ENCODE measurements at regions not wholly inside any gene's neighbourhood (a gene's known extent, or its start where the extent isn't known, plus 50 kb on each side); places are given as distances from the start of the nearest gene placed in this dataset.

DNA sequence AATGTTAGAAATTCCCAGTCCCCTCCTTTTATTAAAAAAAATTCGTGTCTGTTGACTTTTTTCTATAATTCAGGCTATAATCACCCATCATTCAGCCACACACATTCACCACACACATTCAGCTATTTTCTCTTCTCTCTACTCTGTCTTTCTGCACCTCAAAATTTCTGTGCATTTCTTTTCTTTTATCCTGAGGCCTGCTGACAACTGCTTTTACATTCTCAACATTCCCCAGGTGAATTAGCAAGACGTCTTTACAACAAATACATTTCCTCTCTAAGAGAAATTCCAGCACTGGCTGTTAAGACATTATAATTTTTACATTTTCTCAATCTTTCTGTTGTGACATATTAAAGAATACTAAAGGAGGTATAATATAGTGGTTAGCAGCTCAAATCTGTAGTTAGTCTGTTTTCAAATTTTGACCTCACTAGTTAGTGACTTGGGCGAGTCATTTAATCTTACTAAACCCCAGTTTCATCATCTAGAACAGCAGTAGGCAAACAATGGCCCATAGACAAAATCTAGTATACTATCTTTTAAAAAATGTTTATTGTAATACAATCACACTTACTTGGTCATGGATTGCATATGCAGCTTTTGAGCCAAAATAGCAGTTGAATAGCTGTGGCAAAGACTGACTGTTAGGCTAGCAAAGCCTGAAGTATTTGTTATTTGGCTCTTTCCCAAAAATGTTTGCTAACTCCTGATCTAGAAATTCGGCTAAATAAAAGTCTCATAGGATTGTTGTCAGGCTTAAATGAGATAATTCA is 350.7 kb downstream of the NSUN3 start:
- no peak for TF ChIP-seq POLR2A (IDR thresholded peaks at IDR 0.05)
- TF ChIP-seq, protein P1, sequence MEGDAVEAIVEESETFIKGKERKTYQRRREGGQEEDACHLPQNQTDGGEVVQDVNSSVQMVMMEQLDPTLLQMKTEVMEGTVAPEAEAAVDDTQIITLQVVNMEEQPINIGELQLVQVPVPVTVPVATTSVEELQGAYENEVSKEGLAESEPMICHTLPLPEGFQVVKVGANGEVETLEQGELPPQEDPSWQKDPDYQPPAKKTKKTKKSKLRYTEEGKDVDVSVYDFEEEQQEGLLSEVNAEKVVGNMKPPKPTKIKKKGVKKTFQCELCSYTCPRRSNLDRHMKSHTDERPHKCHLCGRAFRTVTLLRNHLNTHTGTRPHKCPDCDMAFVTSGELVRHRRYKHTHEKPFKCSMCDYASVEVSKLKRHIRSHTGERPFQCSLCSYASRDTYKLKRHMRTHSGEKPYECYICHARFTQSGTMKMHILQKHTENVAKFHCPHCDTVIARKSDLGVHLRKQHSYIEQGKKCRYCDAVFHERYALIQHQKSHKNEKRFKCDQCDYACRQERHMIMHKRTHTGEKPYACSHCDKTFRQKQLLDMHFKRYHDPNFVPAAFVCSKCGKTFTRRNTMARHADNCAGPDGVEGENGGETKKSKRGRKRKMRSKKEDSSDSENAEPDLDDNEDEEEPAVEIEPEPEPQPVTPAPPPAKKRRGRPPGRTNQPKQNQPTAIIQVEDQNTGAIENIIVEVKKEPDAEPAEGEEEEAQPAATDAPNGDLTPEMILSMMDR (IDR thresholded peaks at IDR 0.05) = no peak
- H3K36me3 ChIP-seq (replicated peaks in 1 of 2) = no peaks in the 10 kb centered on the region
- H3K9me3 ChIP-seq (replicated peaks in 1 of 3) = peaks cover 0 to 4% (median 0%) of the 10 kb centered on the region in 3 donors
- 56 to 74% (median 62%) methylated on average over 4 of the region's 4 CpGs for WGBS, 4 donors
- DNase-seq = no peak
- H3K27me3 ChIP-seq = no peaks in the 10 kb centered on the region
- H3K27ac ChIP-seq = no peak overlapping the region
- intact Hi-C loops (cut with DNase I) = no loop called here
- no peaks in the 10 kb centered on the region for H3K4me1 ChIP-seq (replicated peaks in 1 of 2)
- H3K4me3 ChIP-seq = no peak overlapping the region

DNA sequence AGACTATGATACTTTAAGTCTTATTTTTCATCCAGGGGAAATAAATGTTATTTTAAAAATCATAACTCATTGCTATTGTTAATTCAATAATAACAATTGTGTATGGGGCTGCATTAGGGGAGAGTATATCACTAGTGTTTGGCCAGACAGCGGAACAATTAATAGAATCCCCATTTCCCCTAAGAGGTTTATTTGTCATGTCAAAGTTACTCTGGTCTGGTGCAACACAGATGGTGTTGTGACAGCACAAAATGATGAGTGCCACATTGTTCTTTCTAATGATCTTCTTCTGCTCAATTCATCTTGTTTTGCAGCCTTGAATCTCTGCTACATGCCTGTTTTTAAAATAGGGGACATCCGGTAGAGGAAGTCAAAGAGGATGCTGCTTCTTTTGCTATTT is 351.6 kb downstream of the NSUN3 start:
- Histone ChIP-seq H3K4me1 (replicated peaks in 1 of 2) (no peaks in the 10 kb centered on the region), H3K27ac (no peak overlapping the region), H3K36me3 (replicated peaks in 1 of 2) (no peaks in the 10 kb centered on the region), H3K27me3 (no peaks in the 10 kb centered on the region), H3K9me3 (replicated peaks in 1 of 3) (peaks cover 0 to 4% (median 0%) of the 10 kb centered on the region in 3 donors), H3K4me3 (no peak overlapping the region)
- DNase-seq = no peak
- intact Hi-C loops (cut with DNase I) = no loop called here
- WGBS, 4 donors = 33 to 54% (median 42%) methylated on average over 2 of the region's 2 CpGs
- TF ChIP-seq, protein P1 (IDR thresholded peaks at IDR 0.05) = no peak
- no peak for TF ChIP-seq POLR2A (IDR thresholded peaks at IDR 0.05)

DNA sequence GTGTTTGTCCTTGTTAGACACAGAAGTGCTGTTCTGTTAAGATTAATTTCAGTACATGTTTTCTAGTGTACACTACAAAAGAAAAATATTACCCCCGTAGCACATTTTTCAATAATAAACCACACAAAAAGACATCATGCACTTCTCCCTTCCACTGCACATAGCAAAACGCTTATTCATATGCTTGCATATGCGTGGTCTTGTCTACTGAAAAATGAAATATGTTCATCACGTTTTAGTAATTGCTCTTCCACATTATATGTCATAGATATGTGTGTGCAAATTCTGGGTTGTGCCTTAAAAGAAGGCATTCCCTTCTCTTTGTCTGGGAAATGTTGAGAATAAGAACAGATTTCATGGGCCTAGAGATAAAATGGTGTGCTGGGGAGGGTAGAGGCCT is 353.9 kb downstream of the NSUN3 start:
- intact Hi-C loops (cut with DNase I) = no loop called here
- no peak overlapping the region for H3K4me3 ChIP-seq

DNA sequence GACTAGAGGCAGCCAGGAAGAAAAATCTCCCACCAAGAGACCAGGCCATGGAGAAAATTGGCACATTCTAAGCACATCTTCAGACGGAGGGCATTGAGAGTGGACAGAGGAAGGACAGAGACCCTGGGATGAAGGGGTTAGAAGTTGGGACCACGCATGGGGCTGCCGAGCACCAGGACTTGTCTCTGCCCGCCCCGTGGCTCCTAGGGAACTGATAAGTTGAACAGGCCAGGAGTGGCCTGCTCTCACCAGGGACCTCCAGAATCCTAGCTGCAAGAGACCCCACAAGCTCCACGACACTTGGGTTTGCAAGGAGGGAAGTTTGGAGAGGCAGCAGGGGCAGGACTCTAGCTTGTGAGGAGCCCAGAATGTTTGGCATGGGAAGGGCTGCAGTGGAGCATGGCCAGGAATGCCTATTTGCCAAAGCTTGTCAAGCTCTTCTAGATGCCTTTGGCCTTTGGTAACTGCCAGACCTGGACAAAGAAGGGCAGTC is 355.1 kb downstream of the NSUN3 start:
- WGBS, 4 donors = 78 to 93% (median 88%) methylated on average over 5 to 6 of the region's 6 CpGs
- no peak for DNase-seq
- TF ChIP-seq, protein P1 (IDR thresholded peaks at IDR 0.05) = no peak
- TF ChIP-seq POLR2A (IDR thresholded peaks at IDR 0.05) = no peak

More for the DNA sequence above, 353.9 kb downstream of the NSUN3 start:
- TF ChIP-seq POLR2A (IDR thresholded peaks at IDR 0.05) = no peak
- TF ChIP-seq, protein P1 (IDR thresholded peaks at IDR 0.05) = no peak
- H3K4me1 ChIP-seq (replicated peaks in 1 of 2) = no peaks in the 10 kb centered on the region
- DNase-seq = no peak
- H3K9me3 ChIP-seq (replicated peaks in 1 of 3) = peaks cover 0 to 4% (median 0%) of the 10 kb centered on the region in 3 donors
- WGBS, 4 donors = 62 to 75% (median 68%) methylated on average over 4 of the region's 4 CpGs
- no peaks in the 10 kb centered on the region for H3K27me3 ChIP-seq
- no peaks in the 10 kb centered on the region for H3K36me3 ChIP-seq (replicated peaks in 1 of 2)
- no peak overlapping the region for H3K27ac ChIP-seq

More for the DNA sequence above, 355.1 kb downstream of the NSUN3 start:
- Histone ChIP-seq H3K36me3 (replicated peaks in 1 of 2) (no peaks in the 10 kb centered on the region), H3K27ac (no peak overlapping the region), H3K9me3 (replicated peaks in 1 of 3) (peaks cover 0 to 4% (median 0%) of the 10 kb centered on the region in 3 donors), H3K27me3 (no peaks in the 10 kb centered on the region), H3K4me1 (replicated peaks in 1 of 2) (no peaks in the 10 kb centered on the region), H3K4me3 (no peak overlapping the region)
- intact Hi-C loops (cut with DNase I) = no loop called here
